ENCODE measurements at regions not wholly inside any gene's neighbourhood (a gene's known extent, or its start where the extent isn't known, plus 50 kb on each side); places are given as distances from the start of the nearest gene placed in this dataset.
A peak's percentile ranks its signal among the peaks of the same experiment; 100 is the strongest.

DNA sequence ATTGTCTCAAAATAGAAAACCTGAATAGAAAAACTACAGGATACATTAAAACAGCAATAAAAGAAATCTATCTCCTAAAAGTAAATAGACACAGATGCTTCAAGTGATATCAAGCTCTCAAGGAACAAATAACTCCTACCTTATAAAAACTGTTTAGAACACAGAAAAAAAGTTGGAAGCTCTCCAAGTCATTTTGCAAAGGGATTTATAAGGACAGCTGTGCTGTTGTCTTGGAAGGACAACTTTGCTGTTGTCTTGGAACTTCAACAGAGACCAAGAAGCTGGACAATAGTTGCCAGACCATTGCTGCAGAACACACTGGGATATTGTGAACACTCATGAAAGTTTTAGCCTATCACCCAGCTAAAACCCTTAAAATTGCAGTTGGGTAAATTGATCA lies 780.7 kb downstream of the FLRT2 start:
- POLR2A ChIA-PET = no interaction called here
- no TSS peak for BruUV-seq (replicated peaks)
- H3K27ac ChIP-seq (ENCODE audit: extremely low read length, insufficient read depth, low read length) = no peak overlapping the region
- H3K36me3 ChIP-seq (replicated peaks in 1 of 2; ENCODE audit: control insufficient read depth in 1 of 2, insufficient read depth in 2 of 2, low read length in 2 of 2) = no peaks in the 10 kb centered on the region
- TF ChIP-seq, protein P1, sequence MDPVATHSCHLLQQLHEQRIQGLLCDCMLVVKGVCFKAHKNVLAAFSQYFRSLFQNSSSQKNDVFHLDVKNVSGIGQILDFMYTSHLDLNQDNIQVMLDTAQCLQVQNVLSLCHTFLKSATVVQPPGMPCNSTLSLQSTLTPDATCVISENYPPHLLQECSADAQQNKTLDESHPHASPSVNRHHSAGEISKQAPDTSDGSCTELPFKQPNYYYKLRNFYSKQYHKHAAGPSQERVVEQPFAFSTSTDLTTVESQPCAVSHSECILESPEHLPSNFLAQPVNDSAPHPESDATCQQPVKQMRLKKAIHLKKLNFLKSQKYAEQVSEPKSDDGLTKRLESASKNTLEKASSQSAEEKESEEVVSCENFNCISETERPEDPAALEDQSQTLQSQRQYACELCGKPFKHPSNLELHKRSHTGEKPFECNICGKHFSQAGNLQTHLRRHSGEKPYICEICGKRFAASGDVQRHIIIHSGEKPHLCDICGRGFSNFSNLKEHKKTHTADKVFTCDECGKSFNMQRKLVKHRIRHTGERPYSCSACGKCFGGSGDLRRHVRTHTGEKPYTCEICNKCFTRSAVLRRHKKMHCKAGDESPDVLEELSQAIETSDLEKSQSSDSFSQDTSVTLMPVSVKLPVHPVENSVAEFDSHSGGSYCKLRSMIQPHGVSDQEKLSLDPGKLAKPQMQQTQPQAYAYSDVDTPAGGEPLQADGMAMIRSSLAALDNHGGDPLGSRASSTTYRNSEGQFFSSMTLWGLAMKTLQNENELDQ (CRISPR knock-in tag; IDR thresholded peaks at IDR 0.05; ENCODE audit: borderline replicate concordance) = no peak
- CTCF ChIA-PET (ENCODE audit: low intra/inter-chr PET ratio, low total read pairs) = no interaction called here
- no peak overlapping the region for H3K4me2 ChIP-seq (ENCODE audit: low read depth, low read length)
- no peaks in the 10 kb centered on the region for H3K27me3 ChIP-seq (ENCODE audit: control insufficient read depth in 1 of 2, insufficient read depth in 2 of 2, low read length in 2 of 2)
- no peak for FAIRE-seq
- H4K20me1 ChIP-seq (ENCODE audit: insufficient read depth, low read length) = no peaks in the 10 kb centered on the region
- no peak overlapping the region for H2AFZ ChIP-seq (ENCODE audit: low read length)
- in situ Hi-C loops (cut with HindIII; ENCODE audit: extremely low pct_ligation_motif_present, low pct_unique_long_range_greater_than_20kb) = no loop called here
- H3K4me1 ChIP-seq (ENCODE audit: insufficient read depth, low read length) = no peaks in the 10 kb centered on the region
- H3K4me3 ChIP-seq (replicated peaks in 1 of 3; ENCODE audit: insufficient read depth in 1 of 3, low read depth in 2 of 3, low read length in 3 of 3) = no peak overlapping the region
- intact Hi-C loops (cut with micrococcal nuclease; ENCODE audit: unreplicated experiment) = no loop called here
- no peak for DNase-seq (ENCODE audit: low spot score)
- peaks cover 7% of the 10 kb centered on the region; the same call in 1 of the 2 replicates for H3K9me3 ChIP-seq (ENCODE audit: low read length)
- no peaks in the 10 kb centered on the region for H3K79me2 ChIP-seq (ENCODE audit: insufficient read depth, low read length)
- H3K9ac ChIP-seq (ENCODE audit: insufficient read depth, low read depth, low read length) = no peak overlapping the region
- ATAC-seq = no peak

DNA sequence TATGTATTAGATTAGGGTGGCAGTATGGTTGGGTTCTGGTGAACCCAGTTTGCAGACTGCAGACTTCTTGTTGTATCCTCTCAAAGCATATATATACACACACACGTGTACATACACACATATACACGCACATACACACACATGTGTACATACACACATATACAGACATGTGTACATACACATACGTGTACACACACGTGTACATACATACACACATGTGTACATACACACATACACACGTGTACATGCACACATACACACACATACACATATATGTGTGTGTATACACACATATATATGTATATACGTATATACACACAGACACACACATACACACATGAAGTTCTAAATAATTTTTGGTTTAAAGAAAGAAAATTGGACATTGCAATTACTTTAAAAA lies 780.2 kb downstream of the FLRT2 start:
- H3K27me3 ChIP-seq (ENCODE audit: control insufficient read depth in 1 of 2, insufficient read depth in 2 of 2, low read length in 2 of 2) = no peaks in the 10 kb centered on the region
- intact Hi-C loops (cut with micrococcal nuclease; ENCODE audit: unreplicated experiment) = no loop called here
- CTCF ChIA-PET (ENCODE audit: low intra/inter-chr PET ratio, low total read pairs) = no interaction called here
- peaks cover 7% of the 10 kb centered on the region; the same call in 1 of the 2 replicates for H3K9me3 ChIP-seq (ENCODE audit: low read length)
- in situ Hi-C loops (cut with HindIII; ENCODE audit: extremely low pct_ligation_motif_present, low pct_unique_long_range_greater_than_20kb) = no loop called here
- no peaks in the 10 kb centered on the region for H3K79me2 ChIP-seq (ENCODE audit: insufficient read depth, low read length)
- DNase-seq (ENCODE audit: low spot score) (no peak), FAIRE-seq (no peak), ATAC-seq (no peak)
- H3K4me2 ChIP-seq (ENCODE audit: low read depth, low read length) = no peak overlapping the region
- POLR2A ChIA-PET = no interaction called here
- 15% methylated on average over 6 of the region's 6 CpGs for WGBS (ENCODE audit: low lambda C conversion rate)
- no peaks in the 10 kb centered on the region for H3K36me3 ChIP-seq (replicated peaks in 1 of 2; ENCODE audit: control insufficient read depth in 1 of 2, insufficient read depth in 2 of 2, low read length in 2 of 2)
- H3K4me1 ChIP-seq (ENCODE audit: insufficient read depth, low read length) = no peaks in the 10 kb centered on the region
- H2AFZ ChIP-seq (ENCODE audit: low read length) = no peak overlapping the region
- H4K20me1 ChIP-seq (ENCODE audit: insufficient read depth, low read length) = no peaks in the 10 kb centered on the region
- TF ChIP-seq ZNF562 (CRISPR knock-in tag; IDR thresholded peaks at IDR 0.05; ENCODE audit: borderline replicate concordance) = no peak
- no peak for TF ChIP-seq HOXA9 (CRISPR knock-in tag; IDR thresholded peaks at IDR 0.05; ENCODE audit: borderline replicate concordance)
- no peak for TF ChIP-seq GTF3A (CRISPR knock-in tag; conservative IDR thresholded peaks at IDR 0.05)
- TF ChIP-seq, protein P2, sequence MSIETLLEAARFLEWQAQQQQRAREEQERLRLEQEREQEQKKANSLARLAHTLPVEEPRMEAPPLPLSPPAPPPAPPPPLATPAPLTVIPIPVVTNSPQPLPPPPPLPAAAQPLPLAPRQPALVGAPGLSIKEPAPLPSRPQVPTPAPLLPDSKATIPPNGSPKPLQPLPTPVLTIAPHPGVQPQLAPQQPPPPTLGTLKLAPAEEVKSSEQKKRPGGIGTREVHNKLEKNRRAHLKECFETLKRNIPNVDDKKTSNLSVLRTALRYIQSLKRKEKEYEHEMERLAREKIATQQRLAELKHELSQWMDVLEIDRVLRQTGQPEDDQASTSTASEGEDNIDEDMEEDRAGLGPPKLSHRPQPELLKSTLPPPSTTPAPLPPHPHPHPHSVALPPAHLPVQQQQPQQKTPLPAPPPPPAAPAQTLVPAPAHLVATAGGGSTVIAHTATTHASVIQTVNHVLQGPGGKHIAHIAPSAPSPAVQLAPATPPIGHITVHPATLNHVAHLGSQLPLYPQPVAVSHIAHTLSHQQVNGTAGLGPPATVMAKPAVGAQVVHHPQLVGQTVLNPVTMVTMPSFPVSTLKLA (IDR thresholded peaks at IDR 0.05) = peak; percentile 97
- TF ChIP-seq, protein P3, sequence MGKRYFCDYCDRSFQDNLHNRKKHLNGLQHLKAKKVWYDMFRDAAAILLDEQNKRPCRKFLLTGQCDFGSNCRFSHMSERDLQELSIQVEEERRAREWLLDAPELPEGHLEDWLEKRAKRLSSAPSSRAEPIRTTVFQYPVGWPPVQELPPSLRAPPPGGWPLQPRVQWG (CRISPR knock-in tag; IDR thresholded peaks at IDR 0.05; ENCODE audit: borderline replicate concordance, low read depth) = no peak
- no peak for TF ChIP-seq ZIK1 (CRISPR knock-in tag; IDR thresholded peaks at IDR 0.05; ENCODE audit: borderline replicate concordance, low read depth)
- BruUV-seq (replicated peaks) = no TSS peak
- no peak overlapping the region for H3K27ac ChIP-seq (ENCODE audit: extremely low read length, insufficient read depth, low read length)
- H3K4me3 ChIP-seq (replicated peaks in 1 of 3; ENCODE audit: insufficient read depth in 1 of 3, low read depth in 2 of 3, low read length in 3 of 3) = no peak overlapping the region
- no peak overlapping the region for H3K9ac ChIP-seq (ENCODE audit: insufficient read depth, low read depth, low read length)
